Gastroesophageal sphincter (tissue), 4 donors: ENCODE measurements at regions not wholly inside any gene's neighbourhood (a gene's known extent, or its start where the extent isn't known, plus 50 kb on each side); places are given as distances from the start of the nearest gene placed in this dataset.

ENCODE experiments used
- ATAC-seq: fragments of 150-250 bp; one replicate; pipeline ENCODE4 v1.9.1; 2016; ENCODE audit warnings: mild to moderate bottlenecking, moderate library complexity
- H3K27ac ChIP-seq, 4 donors: fragments of 200-600 bp; sonication (generic) in 3 of 4; 1 replicate in 3 of 4; 2 replicates in 1 of 4; pipeline ENCODE4 v1.5.1; 2016 to 2019
- H3K27me3 ChIP-seq: fragments of 200-600 bp; sonication (generic); one replicate; pipeline ENCODE4 v1.5.1; 2019
- H3K36me3 ChIP-seq, 2 donors: fragments of 200-600 bp; sonication (generic); one replicate each; pipeline ENCODE4 v1.5.1; 2019; ENCODE audit warnings: control low read depth in 1 of 2
- H3K4me1 ChIP-seq, 3 donors: fragments of 200-600 bp; sonication (generic); 1 replicate in 2 of 3; 2 replicates in 1 of 3; pipeline ENCODE4 v1.5.1; 2016 to 2019; ENCODE audit warnings: control low read depth in 2 of 3
- H3K4me3 ChIP-seq, 2 donors: fragments of 200-600 bp; sonication (generic); one replicate each; pipeline ENCODE4 v1.5.1; 2019; ENCODE audit warnings: mild to moderate bottlenecking in 1 of 2, moderate library complexity in 1 of 2
- H3K9me3 ChIP-seq, 3 donors: fragments of 200-600 bp; sonication (generic); one replicate each; pipeline ENCODE4 v1.5.1; 2017 to 2019; ENCODE audit warnings: control low read depth in 2 of 3
- EP300 ChIP-seq: sonication (generic); formaldehyde crosslinking; IDR thresholded peaks from one replicate; pipeline ENCODE4 v1.6.1; 2017; ENCODE audit warnings: antibody characterized with exemption, mild to moderate bottlenecking
- POLR2A ChIP-seq, 2 donors: fragments of 450-650 bp; IDR thresholded peaks; one replicate each; pipeline ENCODE4 v1.6.1; 2017; ENCODE audit warnings: antibody characterized with exemption in 2 of 2, mild to moderate bottlenecking in 2 of 2, moderate library complexity in 1 of 2
- POLR2AphosphoS5 ChIP-seq: sonication (generic); formaldehyde crosslinking; IDR thresholded peaks from one replicate; pipeline ENCODE4 v1.6.1; 2017; ENCODE audit warnings: antibody characterized with exemption
- WGBS, 2 donors: methylation state at CpG; one replicate each; pipeline ENCODE4 v1.1.5; 2018; ENCODE audit warnings: low coverage in 1 of 2; 5-methylcytosine and 5-hydroxymethylcytosine counted together
- TF ChIP-seq, protein P1 (sequence below), 4 experiments: fragments of 200-600 bp in 2 of 4; fragments of 450-650 bp in 2 of 4; sonication (generic) in 1 of 4; IDR thresholded peaks; one replicate each; pipeline ENCODE4 v1.5.1; 2017 to 2019; ENCODE audit warnings: antibody characterized with exemption in 4 of 4, mild to moderate bottlenecking in 2 of 4, moderate library complexity in 2 of 4

GRCh38 chr5:166845044-166845443 is 1446.4 kb upstream of the WWC1 start:
- Histone ChIP-seq H3K4me1 (no peaks in the 10 kb centered on the region), H3K9me3 (no peaks in the 10 kb centered on the region), H3K36me3 (no peaks in the 10 kb centered on the region), H3K27me3 (no peaks in the 10 kb centered on the region), H3K4me3 (no peak overlapping the region), H3K27ac (no peak overlapping the region)
- TF ChIP-seq POLR2AphosphoS5: no peak
- TF ChIP-seq EP300: no peak
- TF ChIP-seq POLR2A (IDR thresholded peaks at IDR 0.05): no peak
- TF ChIP-seq, protein P1, sequence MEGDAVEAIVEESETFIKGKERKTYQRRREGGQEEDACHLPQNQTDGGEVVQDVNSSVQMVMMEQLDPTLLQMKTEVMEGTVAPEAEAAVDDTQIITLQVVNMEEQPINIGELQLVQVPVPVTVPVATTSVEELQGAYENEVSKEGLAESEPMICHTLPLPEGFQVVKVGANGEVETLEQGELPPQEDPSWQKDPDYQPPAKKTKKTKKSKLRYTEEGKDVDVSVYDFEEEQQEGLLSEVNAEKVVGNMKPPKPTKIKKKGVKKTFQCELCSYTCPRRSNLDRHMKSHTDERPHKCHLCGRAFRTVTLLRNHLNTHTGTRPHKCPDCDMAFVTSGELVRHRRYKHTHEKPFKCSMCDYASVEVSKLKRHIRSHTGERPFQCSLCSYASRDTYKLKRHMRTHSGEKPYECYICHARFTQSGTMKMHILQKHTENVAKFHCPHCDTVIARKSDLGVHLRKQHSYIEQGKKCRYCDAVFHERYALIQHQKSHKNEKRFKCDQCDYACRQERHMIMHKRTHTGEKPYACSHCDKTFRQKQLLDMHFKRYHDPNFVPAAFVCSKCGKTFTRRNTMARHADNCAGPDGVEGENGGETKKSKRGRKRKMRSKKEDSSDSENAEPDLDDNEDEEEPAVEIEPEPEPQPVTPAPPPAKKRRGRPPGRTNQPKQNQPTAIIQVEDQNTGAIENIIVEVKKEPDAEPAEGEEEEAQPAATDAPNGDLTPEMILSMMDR (IDR thresholded peaks at IDR 0.05): no peak
- 74 to 81% methylated on average over 4 of the region's 4 CpGs for WGBS, 2 donors
- no peak for ATAC-seq

GRCh38 chr5:166856791-166857190 is 1434.7 kb upstream of the WWC1 start:
- no peaks in the 10 kb centered on the region for H3K4me1 ChIP-seq
- 80 to 91% methylated on average over 3 of the region's 3 CpGs for WGBS, 2 donors
- TF ChIP-seq EP300: no peak
- no peak for TF ChIP-seq POLR2A (IDR thresholded peaks at IDR 0.05)
- TF ChIP-seq POLR2AphosphoS5: no peak
- TF ChIP-seq, protein P1 (IDR thresholded peaks at IDR 0.05): no peak
- H3K36me3 ChIP-seq: no peaks in the 10 kb centered on the region
- ATAC-seq: no peak
- no peak overlapping the region for H3K4me3 ChIP-seq
- H3K9me3 ChIP-seq: no peaks in the 10 kb centered on the region
- no peak overlapping the region for H3K27ac ChIP-seq
- H3K27me3 ChIP-seq: no peaks in the 10 kb centered on the region

- ATAC-seq: no peak
- 52 to 73% methylated on average over 5 of the region's 5 CpGs for WGBS, 2 donors
Observed at GRCh38 chr5:166860426-166860825, 1431.0 kb upstream of the WWC1 start.

GRCh38 chr5:166862581-166862980 is 1428.9 kb upstream of the WWC1 start:
- 90% methylated on average over 2 to 5 of the region's 5 CpGs for WGBS, 2 donors

More at GRCh38 chr5:166860426-166860825, 1431.0 kb upstream of the WWC1 start:
- no peaks in the 10 kb centered on the region for H3K27me3 ChIP-seq
- TF ChIP-seq, protein P1 (IDR thresholded peaks at IDR 0.05): no peak
- TF ChIP-seq POLR2A (IDR thresholded peaks at IDR 0.05): no peak
- no peaks in the 10 kb centered on the region for H3K4me1 ChIP-seq
- H3K4me3 ChIP-seq: no peak overlapping the region
- no peak overlapping the region for H3K27ac ChIP-seq
- H3K9me3 ChIP-seq: no peaks in the 10 kb centered on the region
- no peaks in the 10 kb centered on the region for H3K36me3 ChIP-seq

GRCh38 chr5:166865206-166865605 is 1426.2 kb upstream of the WWC1 start:
- Histone ChIP-seq H3K4me1 (no peaks in the 10 kb centered on the region), H3K36me3 (no peaks in the 10 kb centered on the region), H3K4me3 (no peak overlapping the region), H3K9me3 (no peaks in the 10 kb centered on the region), H3K27me3 (no peaks in the 10 kb centered on the region), H3K27ac (no peak overlapping the region)
- TF ChIP-seq POLR2AphosphoS5: no peak
- TF ChIP-seq, protein P1 (IDR thresholded peaks at IDR 0.05): no peak
- no peak for ATAC-seq
- WGBS, 2 donors: 66 to 77% methylated on average over 5 to 6 of the region's 6 CpGs

More at GRCh38 chr5:166862581-166862980, 1428.9 kb upstream of the WWC1 start:
- Histone ChIP-seq H3K4me3 (no peak overlapping the region), H3K27ac (no peak overlapping the region), H3K36me3 (no peaks in the 10 kb centered on the region), H3K27me3 (no peaks in the 10 kb centered on the region), H3K9me3 (no peaks in the 10 kb centered on the region), H3K4me1 (no peaks in the 10 kb centered on the region)
- TF ChIP-seq POLR2AphosphoS5 (no peak), POLR2A (IDR thresholded peaks at IDR 0.05) (no peak), EP300 (no peak)
- TF ChIP-seq, protein P1 (IDR thresholded peaks at IDR 0.05): no peak
- ATAC-seq: no peak
